H9 (cell line): ENCODE measurements at regions not wholly inside any gene's neighbourhood (a gene's known extent, or its start where the extent isn't known, plus 50 kb on each side); places are given as distances from the start of the nearest gene placed in this dataset.

ENCODE experiments used
- DNase-seq: peaks from one replicate; pipeline ENCODE4 v3.0.0-alpha.2; 2017
- H2AFZ ChIP-seq: one replicate; pipeline ENCODE4 v1.6.1; 2013; ENCODE audit warnings: mild to moderate bottlenecking, low read length, control low read depth, moderate library complexity
- H2AK5ac ChIP-seq: 2 replicates; pipeline ENCODE4 v1.6.1; 2013; ENCODE audit warnings: low read length, control low read depth, mixed read lengths; ENCODE audit not compliant: insufficient read length
- H2BK120ac ChIP-seq: one replicate; pipeline ENCODE4 v1.6.1; 2013; ENCODE audit warnings: low read depth, mild to moderate bottlenecking, low read length, control low read depth, inconsistent platforms; ENCODE audit not compliant: poor library complexity, severe bottlenecking
- H2BK12ac ChIP-seq: 2 replicates; pipeline ENCODE4 v1.6.1; 2013; ENCODE audit warnings: low read length, control low read depth, mixed read lengths, low read depth; ENCODE audit not compliant: insufficient read length
- H2BK15ac ChIP-seq: 2 replicates; pipeline ENCODE4 v1.6.1; 2013; ENCODE audit warnings: low read depth, low read length, control low read depth
- H2BK20ac ChIP-seq: one replicate; pipeline ENCODE4 v1.6.1; 2013; ENCODE audit warnings: low read depth, mild to moderate bottlenecking, low read length, control low read depth, inconsistent platforms; ENCODE audit not compliant: poor library complexity, severe bottlenecking
- H2BK5ac ChIP-seq: 2 replicates; pipeline ENCODE4 v1.6.1; 2013; ENCODE audit warnings: low read length, control low read depth, mixed read lengths; ENCODE audit not compliant: insufficient read length
- H3K14ac ChIP-seq: 2 replicates; pipeline ENCODE4 v1.6.1; 2013; ENCODE audit warnings: low read length, control low read depth; ENCODE audit not compliant: insufficient read depth
- H3K18ac ChIP-seq: 2 replicates; pipeline ENCODE4 v1.6.1; 2013; ENCODE audit warnings: low read depth, mild to moderate bottlenecking, mixed read lengths, low read length, control low read depth; ENCODE audit not compliant: insufficient read length
- H3K23ac ChIP-seq: 2 replicates; pipeline ENCODE4 v1.6.1; 2013; ENCODE audit warnings: low read length, control low read depth, mixed read lengths, low read depth; ENCODE audit not compliant: insufficient read length
- H3K23me2 ChIP-seq: 2 replicates; pipeline ENCODE4 v1.6.1; 2013; ENCODE audit warnings: low read depth, mild to moderate bottlenecking, mixed read lengths, low read length, control low read depth; ENCODE audit not compliant: insufficient read length, poor library complexity, severe bottlenecking
- H3K27ac ChIP-seq: 2 replicates; pipeline ENCODE4 v1.5.1; 2013; ENCODE audit warnings: low read length, control low read depth, mixed read lengths, low read depth; ENCODE audit not compliant: insufficient read length
- H3K27me3 ChIP-seq: 2 replicates; pipeline ENCODE4 v1.6.1; 2013; ENCODE audit warnings: low read length, control low read depth, inconsistent platforms; ENCODE audit not compliant: insufficient read depth
- H3K4ac ChIP-seq: 2 replicates; pipeline ENCODE4 v1.6.1; 2013; ENCODE audit warnings: low read depth, mild to moderate bottlenecking, control low read depth, inconsistent platforms, low read length, moderate library complexity
- H3K4me1 ChIP-seq: 2 replicates; pipeline ENCODE4 v1.6.1; 2013; ENCODE audit warnings: low read length, control low read depth, inconsistent platforms; ENCODE audit not compliant: insufficient read depth
- H3K4me2 ChIP-seq: 2 replicates; pipeline ENCODE4 v1.6.1; 2013; ENCODE audit warnings: low read length, control low read depth, mixed read lengths; ENCODE audit not compliant: insufficient read length, insufficient read depth
- H3K56ac ChIP-seq: 2 replicates; pipeline ENCODE4 v1.6.1; 2013; ENCODE audit warnings: low read depth, mild to moderate bottlenecking, mixed read lengths, low read length, control low read depth; ENCODE audit not compliant: insufficient read length
- H3K79me1 ChIP-seq: 2 replicates; pipeline ENCODE4 v1.6.1; 2013; ENCODE audit warnings: low read depth, mild to moderate bottlenecking, moderate library complexity, low read length, control low read depth, inconsistent platforms; ENCODE audit not compliant: insufficient read depth, poor library complexity, severe bottlenecking
- H3K79me2 ChIP-seq: 2 replicates; pipeline ENCODE4 v1.6.1; 2013; ENCODE audit warnings: low read length, control low read depth, inconsistent platforms; ENCODE audit not compliant: insufficient read depth
- H3K9ac ChIP-seq: 2 replicates; pipeline ENCODE4 v1.6.1; 2013; ENCODE audit warnings: low read length, control low read depth, mixed read lengths; ENCODE audit not compliant: insufficient read length; ENCODE audit errors: extremely low read depth
- H3K9me3 ChIP-seq: one replicate; pipeline ENCODE4 v1.6.1; 2013; ENCODE audit warnings: low read depth, low read length, inconsistent platforms; ENCODE audit not compliant: control insufficient read depth
- H3T11ph ChIP-seq: one replicate; pipeline ENCODE4 v1.6.1; 2013; ENCODE audit warnings: mild to moderate bottlenecking, low read length, control low read depth, inconsistent platforms
- H4K20me1 ChIP-seq: one replicate; pipeline ENCODE4 v1.6.1; 2013; ENCODE audit not compliant: control insufficient read depth, insufficient read length, insufficient read depth
- H4K5ac ChIP-seq: 2 replicates; pipeline ENCODE4 v1.6.1; 2013; ENCODE audit warnings: low read depth, mild to moderate bottlenecking, mixed read lengths, low read length, control low read depth; ENCODE audit not compliant: insufficient read length
- H4K8ac ChIP-seq: replicated peaks from 2 replicates; pipeline ENCODE4 v1.6.1; 2013; ENCODE audit warnings: low read length, control low read depth, mixed read lengths, low read depth; ENCODE audit not compliant: insufficient read length
- H4K91ac ChIP-seq: 2 replicates; pipeline ENCODE4 v1.6.1; 2013; ENCODE audit warnings: low read depth, mild to moderate bottlenecking, moderate library complexity, mixed read lengths, low read length, control low read depth; ENCODE audit not compliant: insufficient read length
- H3K27ac Mint-ChIP-seq, 3 experiments: 2 replicates in 2 of 3; 3 replicates in 1 of 3; pipeline ENCODE4 v1.8.0; 2020 to 2021; ENCODE audit warnings: mixed read lengths in 3 of 3, mild to moderate bottlenecking in 1 of 3, moderate library complexity in 1 of 3
- H3K27me3 Mint-ChIP-seq: 2 replicates; pipeline ENCODE4 v1.8.0; 2021; ENCODE audit warnings: low read depth, mild to moderate bottlenecking, moderate library complexity, mixed read lengths
- H3K36me3 Mint-ChIP-seq, 3 experiments: 2 replicates in 2 of 3; 3 replicates in 1 of 3; pipeline ENCODE4 v1.8.0; 2020 to 2021; ENCODE audit warnings: low read depth in 3 of 3, mixed read lengths in 3 of 3; ENCODE audit not compliant: insufficient read depth in 1 of 3
- H3K4me1 Mint-ChIP-seq, 2 experiments: 2 replicates each; pipeline ENCODE4 v1.8.0; 2020; ENCODE audit warnings: mixed read lengths in 2 of 2
- H3K4me3 Mint-ChIP-seq, 2 experiments: 2 replicates in 1 of 2; 3 replicates in 1 of 2; pipeline ENCODE4 v1.8.0; 2020 to 2021; ENCODE audit warnings: mild to moderate bottlenecking in 2 of 2, mixed read lengths in 2 of 2, moderate library complexity in 1 of 2
- H3K9me3 Mint-ChIP-seq, 2 experiments: 2 replicates in 1 of 2; 3 replicates in 1 of 2; pipeline ENCODE4 v1.8.0; 2020; ENCODE audit warnings: mild to moderate bottlenecking in 2 of 2, mixed read lengths in 2 of 2, moderate library complexity in 1 of 2
- WGBS: extraction: QIAGEN DNeasy Blood & Tissue Kit; methylation state at CpG from one replicate; pipeline ENCODE4 v1.1.7; 2013; ENCODE audit warnings: missing lambda C conversion rate, low lambda C conversion rate, mixed read lengths; ENCODE audit not compliant: insufficient read length; ENCODE audit errors: extremely low coverage; 5-methylcytosine and 5-hydroxymethylcytosine counted together
- TF ChIP-seq, protein P1 (sequence below): fragments of 200-600 bp; sonication (generic); conservative IDR thresholded peaks from 3 replicates; pipeline ENCODE4 v1.8.0; 2021; ENCODE audit warnings: antibody characterized with exemption, mild to moderate bottlenecking

GRCh38 chr13:80972857-80973478 is 632.0 kb upstream of the SPRY2 start:
- Histone ChIP-seq H2BK15ac (no peak overlapping the region), H3K18ac (no peak overlapping the region), H2BK120ac (no peak overlapping the region), H3K9ac (no peak overlapping the region), H3K9me3 (no peaks in the 10 kb centered on the region), H4K5ac (no peak overlapping the region), H3K27me3 (no peaks in the 10 kb centered on the region), H3K79me1 (no peaks in the 10 kb centered on the region), H3K4ac (no peak overlapping the region), H3K27ac (no peak overlapping the region), H3K14ac (no peak overlapping the region), H3K23me2 (no peaks in the 10 kb centered on the region), H2AFZ (no peak overlapping the region), H3K23ac (no peak overlapping the region), H3K79me2 (no peaks in the 10 kb centered on the region), H2BK20ac (no peak overlapping the region), H3K4me1 (no peaks in the 10 kb centered on the region), H3T11ph (no peak overlapping the region), H4K20me1 (no peaks in the 10 kb centered on the region), H2BK5ac (no peak overlapping the region), H2BK12ac (no peak overlapping the region), H4K91ac (no peak overlapping the region), H3K4me2 (no peak overlapping the region), H3K56ac (no peak overlapping the region), H4K8ac (no peak overlapping the region), H2AK5ac (no peak overlapping the region)
- Mint-ChIP-seq H3K36me3 (no peaks in the 10 kb centered on the region), H3K9me3 (no peaks in the 10 kb centered on the region), H3K4me1 (no peaks in the 10 kb centered on the region), H3K27me3 (no peaks in the 10 kb centered on the region), H3K4me3 (no peak overlapping the region), H3K27ac (no peak overlapping the region)
- TF ChIP-seq, protein P1, sequence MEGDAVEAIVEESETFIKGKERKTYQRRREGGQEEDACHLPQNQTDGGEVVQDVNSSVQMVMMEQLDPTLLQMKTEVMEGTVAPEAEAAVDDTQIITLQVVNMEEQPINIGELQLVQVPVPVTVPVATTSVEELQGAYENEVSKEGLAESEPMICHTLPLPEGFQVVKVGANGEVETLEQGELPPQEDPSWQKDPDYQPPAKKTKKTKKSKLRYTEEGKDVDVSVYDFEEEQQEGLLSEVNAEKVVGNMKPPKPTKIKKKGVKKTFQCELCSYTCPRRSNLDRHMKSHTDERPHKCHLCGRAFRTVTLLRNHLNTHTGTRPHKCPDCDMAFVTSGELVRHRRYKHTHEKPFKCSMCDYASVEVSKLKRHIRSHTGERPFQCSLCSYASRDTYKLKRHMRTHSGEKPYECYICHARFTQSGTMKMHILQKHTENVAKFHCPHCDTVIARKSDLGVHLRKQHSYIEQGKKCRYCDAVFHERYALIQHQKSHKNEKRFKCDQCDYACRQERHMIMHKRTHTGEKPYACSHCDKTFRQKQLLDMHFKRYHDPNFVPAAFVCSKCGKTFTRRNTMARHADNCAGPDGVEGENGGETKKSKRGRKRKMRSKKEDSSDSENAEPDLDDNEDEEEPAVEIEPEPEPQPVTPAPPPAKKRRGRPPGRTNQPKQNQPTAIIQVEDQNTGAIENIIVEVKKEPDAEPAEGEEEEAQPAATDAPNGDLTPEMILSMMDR: no peak
- WGBS: no CpG with 5 or more reads among the region's 2 CpGs
- DNase-seq: no peak
